ENCODE measurements at regions not wholly inside any gene's neighbourhood (a gene's known extent, or its start where the extent isn't known, plus 50 kb on each side); places are given as distances from the start of the nearest gene placed in this dataset.

- H3K27me3 ChIP-seq (replicated peaks): no peaks in the 10 kb centered on the region
- no peak overlapping the region for H3K4me3 ChIP-seq (ENCODE audit: low read depth, low read length)
- H3K36me3 ChIP-seq (replicated peaks): no peaks in the 10 kb centered on the region
- H3K27ac ChIP-seq: no peak overlapping the region
- DNase-seq: no peak
- in situ Hi-C loops (cut with HindIII; ENCODE audit: low pct_ligation_motif_present, low sequenced_read_pairs): no loop called here
- no peak for TF ChIP-seq CTCF (IDR thresholded peaks at IDR 0.05; ENCODE audit: low read depth, low read length, missing control alignments)
Observed at GRCh38 chr20:48079028-48079427, 293.7 kb upstream of the SULF2 start.

GRCh38 chr20:48076747-48077146 is 291.5 kb upstream of the SULF2 start:
- no peaks in the 10 kb centered on the region for H3K27me3 ChIP-seq (replicated peaks)
- DNase-seq: no peak
- no peak for TF ChIP-seq CTCF (IDR thresholded peaks at IDR 0.05; ENCODE audit: low read depth, low read length, missing control alignments)
- no peak overlapping the region for H3K4me3 ChIP-seq (ENCODE audit: low read depth, low read length)
- in situ Hi-C loops (cut with HindIII; ENCODE audit: low pct_ligation_motif_present, low sequenced_read_pairs): no loop called here
- H3K36me3 ChIP-seq (replicated peaks): no peaks in the 10 kb centered on the region
- no peak overlapping the region for H3K27ac ChIP-seq

GRCh38 chr20:48076247-48076646 is 291.0 kb upstream of the SULF2 start:
- no peak for TF ChIP-seq CTCF (IDR thresholded peaks at IDR 0.05; ENCODE audit: low read depth, low read length, missing control alignments)
- DNase-seq: no peak
- in situ Hi-C loops (cut with HindIII; ENCODE audit: low pct_ligation_motif_present, low sequenced_read_pairs): no loop called here
- Histone ChIP-seq H3K27me3 (replicated peaks) (no peaks in the 10 kb centered on the region), H3K36me3 (replicated peaks) (no peaks in the 10 kb centered on the region), H3K27ac (no peak overlapping the region), H3K4me3 (ENCODE audit: low read depth, low read length) (no peak overlapping the region)

- no peak overlapping the region for H3K27ac ChIP-seq
- TF ChIP-seq CTCF (IDR thresholded peaks at IDR 0.05; ENCODE audit: low read depth, low read length, missing control alignments): no peak
- in situ Hi-C loops (cut with HindIII; ENCODE audit: low pct_ligation_motif_present, low sequenced_read_pairs): no loop called here
Observed at GRCh38 chr20:48075591-48076174, 290.4 kb upstream of the SULF2 start.

GRCh38 chr20:48070991-48071652 is 285.8 kb upstream of the SULF2 start:
- in situ Hi-C loops (cut with HindIII; ENCODE audit: low pct_ligation_motif_present, low sequenced_read_pairs): no loop called here
- H3K4me3 ChIP-seq (ENCODE audit: low read depth, low read length): no peak overlapping the region
- H3K36me3 ChIP-seq (replicated peaks): no peaks in the 10 kb centered on the region
- H3K27ac ChIP-seq: no peak overlapping the region
- no peak for DNase-seq
- no peak for TF ChIP-seq CTCF (IDR thresholded peaks at IDR 0.05; ENCODE audit: low read depth, low read length, missing control alignments)
- H3K27me3 ChIP-seq (replicated peaks): no peaks in the 10 kb centered on the region

More at GRCh38 chr20:48075591-48076174, 290.4 kb upstream of the SULF2 start:
- no peaks in the 10 kb centered on the region for H3K36me3 ChIP-seq (replicated peaks)
- H3K4me3 ChIP-seq (ENCODE audit: low read depth, low read length): no peak overlapping the region
- DNase-seq: no peak
- H3K27me3 ChIP-seq (replicated peaks): no peaks in the 10 kb centered on the region

- Histone ChIP-seq H3K4me3 (ENCODE audit: low read depth, low read length) (no peak overlapping the region), H3K36me3 (replicated peaks) (no peaks in the 10 kb centered on the region), H3K27ac (no peak overlapping the region), H3K27me3 (replicated peaks) (no peaks in the 10 kb centered on the region)
- TF ChIP-seq CTCF (IDR thresholded peaks at IDR 0.05; ENCODE audit: low read depth, low read length, missing control alignments): no peak
- DNase-seq: no peak
- in situ Hi-C loops (cut with HindIII; ENCODE audit: low pct_ligation_motif_present, low sequenced_read_pairs): no loop called here
Observed at GRCh38 chr20:48069596-48069995, 284.3 kb upstream of the SULF2 start.

Data from brain microvascular endothelial cell (primary cell).